Lower lobe of right lung (tissue), 2 donors: ENCODE measurements at regions not wholly inside any gene's neighbourhood (a gene's known extent, or its start where the extent isn't known, plus 50 kb on each side); places are given as distances from the start of the nearest gene placed in this dataset.
"Not testable (repeated sequence)": the region's sequence is repeated elsewhere in the genome, so short reads cannot be mapped to it uniquely, and the experiment has no call there.

Experiments
- ATAC-seq, 2 donors: fragments of 200-7000 bp; cut with Tn5 transposase; one replicate each; pipeline ENCODE4 v1.9.1; 2020 to 2022; ENCODE audit warnings: mild to moderate bottlenecking in 2 of 2, moderate library complexity in 2 of 2
- DNase-seq: peaks from one replicate; pipeline ENCODE4 v3.0.0-alpha.2; 2020
- H3K27ac ChIP-seq: fragments of 200-600 bp; one replicate; pipeline ENCODE4 v1.8.0; 2022
- H3K27me3 ChIP-seq: fragments of 200-600 bp; one replicate; pipeline ENCODE4 v1.8.0; 2022; ENCODE audit warnings: low read depth
- H3K36me3 ChIP-seq: fragments of 200-600 bp; one replicate; pipeline ENCODE4 v1.8.0; 2022; ENCODE audit warnings: mild to moderate bottlenecking
- H3K4me1 ChIP-seq: fragments of 200-600 bp; one replicate; pipeline ENCODE4 v1.8.0; 2022
- H3K4me3 ChIP-seq: fragments of 200-600 bp; one replicate; pipeline ENCODE4 v1.8.0; 2022; ENCODE audit warnings: mild to moderate bottlenecking
- H3K9me3 ChIP-seq: fragments of 200-600 bp; one replicate; pipeline ENCODE4 v1.8.0; 2022
- intact Hi-C: fragments of 100-400 bp; cut with DNase I; formaldehyde crosslinking; loops from one replicate; pipeline ENCODE4 v1.11.0; 2022
- TF ChIP-seq, protein P1 (sequence below): fragments of 200-600 bp; IDR thresholded peaks from one replicate; pipeline ENCODE4 v1.8.0; 2022; ENCODE audit warnings: antibody characterized with exemption, mild to moderate bottlenecking
- donor health status: DM: no; HTN: yes; CAD: no; lungs with severe emphysema.

DNA sequence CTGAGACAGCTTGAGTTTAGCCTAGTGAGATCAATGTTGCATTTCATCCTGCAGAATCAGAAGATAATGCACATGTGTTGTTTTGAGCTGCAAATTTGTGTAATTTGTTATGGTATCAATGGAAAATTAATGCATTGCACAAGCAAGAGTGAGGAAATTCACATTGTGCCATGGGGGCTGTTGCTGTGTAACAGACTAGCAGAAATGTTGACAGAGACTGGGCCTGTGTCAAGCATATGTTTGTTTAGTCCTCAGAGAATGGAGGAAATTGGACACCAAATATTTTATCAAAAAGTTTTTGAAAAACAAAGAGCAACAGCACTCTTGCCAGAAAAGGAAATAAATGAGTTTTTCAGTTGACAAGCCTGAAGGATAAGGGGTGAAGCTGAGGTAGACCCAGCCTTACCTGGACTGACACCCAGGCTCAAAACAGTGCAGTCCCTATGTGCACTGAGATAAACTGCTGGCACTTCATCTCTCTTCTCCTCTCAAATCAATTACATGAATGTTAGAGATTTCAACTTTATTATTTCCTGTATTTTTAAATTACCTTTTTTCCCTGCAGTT lies 1150.0 kb downstream of the FSCB start:
- intact Hi-C loops = no loop called here
- no peaks in the 10 kb centered on the region for H3K4me1 ChIP-seq
- H3K27ac ChIP-seq = no peak overlapping the region
- no peak overlapping the region for H3K4me3 ChIP-seq
- TF ChIP-seq, protein P1, sequence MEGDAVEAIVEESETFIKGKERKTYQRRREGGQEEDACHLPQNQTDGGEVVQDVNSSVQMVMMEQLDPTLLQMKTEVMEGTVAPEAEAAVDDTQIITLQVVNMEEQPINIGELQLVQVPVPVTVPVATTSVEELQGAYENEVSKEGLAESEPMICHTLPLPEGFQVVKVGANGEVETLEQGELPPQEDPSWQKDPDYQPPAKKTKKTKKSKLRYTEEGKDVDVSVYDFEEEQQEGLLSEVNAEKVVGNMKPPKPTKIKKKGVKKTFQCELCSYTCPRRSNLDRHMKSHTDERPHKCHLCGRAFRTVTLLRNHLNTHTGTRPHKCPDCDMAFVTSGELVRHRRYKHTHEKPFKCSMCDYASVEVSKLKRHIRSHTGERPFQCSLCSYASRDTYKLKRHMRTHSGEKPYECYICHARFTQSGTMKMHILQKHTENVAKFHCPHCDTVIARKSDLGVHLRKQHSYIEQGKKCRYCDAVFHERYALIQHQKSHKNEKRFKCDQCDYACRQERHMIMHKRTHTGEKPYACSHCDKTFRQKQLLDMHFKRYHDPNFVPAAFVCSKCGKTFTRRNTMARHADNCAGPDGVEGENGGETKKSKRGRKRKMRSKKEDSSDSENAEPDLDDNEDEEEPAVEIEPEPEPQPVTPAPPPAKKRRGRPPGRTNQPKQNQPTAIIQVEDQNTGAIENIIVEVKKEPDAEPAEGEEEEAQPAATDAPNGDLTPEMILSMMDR = no peak
- H3K9me3 ChIP-seq = no peaks in the 10 kb centered on the region
- DNase-seq = no peak
- no peaks in the 10 kb centered on the region for H3K36me3 ChIP-seq
- no peaks in the 10 kb centered on the region for H3K27me3 ChIP-seq
- ATAC-seq = no peak

DNA sequence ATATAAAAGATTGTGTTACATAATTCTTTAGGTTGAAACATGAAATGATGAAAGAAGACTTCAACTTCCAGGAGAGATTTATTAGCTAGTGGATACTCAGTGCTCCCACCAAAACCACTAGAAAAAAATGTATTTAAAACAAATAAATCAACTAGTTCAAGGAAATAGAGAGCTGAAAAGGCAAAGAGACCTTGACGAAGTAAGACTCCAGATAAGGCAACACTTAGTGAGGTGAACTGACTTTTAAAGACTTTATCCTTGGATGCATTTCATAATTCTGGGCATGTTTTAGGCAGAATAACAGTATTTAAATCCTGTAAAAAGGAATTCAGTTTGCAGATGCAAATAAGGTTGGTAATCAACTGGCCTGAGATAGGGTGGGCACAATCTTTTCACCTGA lies 1150.7 kb downstream of the FSCB start:
- DNase-seq (no peak), ATAC-seq (no peak)
- no peak overlapping the region for H3K27ac ChIP-seq
- H3K4me3 ChIP-seq = no peak overlapping the region
- TF ChIP-seq, protein P1 = no peak
- no peaks in the 10 kb centered on the region for H3K36me3 ChIP-seq
- intact Hi-C loops = no loop called here
- H3K27me3 ChIP-seq = no peaks in the 10 kb centered on the region
- H3K9me3 ChIP-seq = no peaks in the 10 kb centered on the region
- no peaks in the 10 kb centered on the region for H3K4me1 ChIP-seq

DNA sequence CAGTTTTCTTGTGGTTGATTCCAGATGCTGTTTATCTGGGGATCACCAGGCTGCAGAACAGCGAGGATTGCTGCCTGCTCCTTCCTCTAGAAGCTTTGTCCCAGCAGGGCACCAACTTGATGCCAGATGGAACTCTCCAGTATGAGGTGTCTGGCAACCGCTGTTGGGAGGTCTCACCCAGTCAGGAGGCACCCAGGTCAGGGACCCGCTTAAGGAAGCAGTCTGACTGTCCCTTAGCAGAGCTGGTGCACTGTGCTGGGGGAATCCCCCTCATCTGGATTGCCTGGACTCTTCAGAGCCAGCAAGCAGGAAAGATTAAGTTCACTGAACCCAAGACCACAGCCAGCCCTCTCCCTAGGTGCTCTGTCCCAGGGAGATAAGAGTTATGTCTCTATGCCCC lies 1165.2 kb downstream of the FSCB start:
- DNase-seq (no peak), ATAC-seq (no peak)
- Histone ChIP-seq H3K36me3 (no peaks in the 10 kb centered on the region), H3K27me3 (no peaks in the 10 kb centered on the region), H3K4me1 (no peaks in the 10 kb centered on the region), H3K9me3 (no peaks in the 10 kb centered on the region), H3K27ac (no peak overlapping the region), H3K4me3 (no peak overlapping the region)
- TF ChIP-seq, protein P1 = no peak
- intact Hi-C loops = no loop called here

DNA sequence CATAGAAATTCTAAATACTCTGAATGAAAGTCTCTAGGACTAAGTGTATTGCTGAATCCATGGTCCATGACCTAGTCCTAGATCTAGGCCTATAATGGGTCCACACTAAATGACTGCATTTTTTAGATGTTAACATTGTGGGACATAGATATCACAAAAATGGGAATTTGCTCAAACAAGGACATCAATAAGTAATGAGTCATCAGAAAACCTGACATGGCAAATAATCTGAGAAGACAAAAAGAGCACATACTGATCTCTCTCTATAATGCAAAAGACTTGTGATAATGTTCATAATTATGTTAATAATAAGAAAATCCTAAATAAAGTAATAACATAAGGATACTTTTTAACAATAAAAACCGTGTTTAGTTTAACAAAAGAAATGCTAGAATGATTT lies 1168.4 kb downstream of the FSCB start:
- H3K27me3 ChIP-seq = no peaks in the 10 kb centered on the region
- no peaks in the 10 kb centered on the region for H3K9me3 ChIP-seq

DNA sequence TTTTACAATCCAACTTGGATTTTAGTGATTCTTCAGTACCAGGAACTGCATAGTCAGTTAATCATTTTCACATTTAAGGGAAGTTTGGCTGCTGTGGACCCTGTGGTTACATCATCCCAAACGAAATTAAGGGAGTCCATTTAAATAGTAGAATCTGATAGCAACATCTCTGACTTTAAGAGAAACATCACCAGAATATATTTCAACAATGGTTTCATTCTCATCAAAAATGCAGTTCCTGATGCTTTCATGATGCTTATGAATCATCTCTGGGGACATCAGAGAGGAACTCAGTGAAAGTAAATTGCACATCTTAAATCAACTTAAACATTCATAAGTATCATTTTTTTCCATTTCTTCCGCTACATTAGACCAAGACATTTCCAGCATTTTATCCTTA lies 1170.7 kb downstream of the FSCB start:
- H3K4me1 ChIP-seq = no peaks in the 10 kb centered on the region
- no peaks in the 10 kb centered on the region for H3K27me3 ChIP-seq
- TF ChIP-seq, protein P1 = no peak
- no peak overlapping the region for H3K27ac ChIP-seq
- intact Hi-C loops = no loop called here
- no peaks in the 10 kb centered on the region for H3K36me3 ChIP-seq
- H3K4me3 ChIP-seq = no peak overlapping the region
- H3K9me3 ChIP-seq = no peaks in the 10 kb centered on the region
- no peak for DNase-seq
- no peak for ATAC-seq

More for the DNA sequence above, 1168.4 kb downstream of the FSCB start:
- Histone ChIP-seq H3K27ac (no peak overlapping the region), H3K36me3 (no peaks in the 10 kb centered on the region), H3K4me1 (no peaks in the 10 kb centered on the region), H3K4me3 (no peak overlapping the region)
- TF ChIP-seq, protein P1 = no peak
- ATAC-seq (no peak), DNase-seq (no peak)
- intact Hi-C loops = no loop called here

DNA sequence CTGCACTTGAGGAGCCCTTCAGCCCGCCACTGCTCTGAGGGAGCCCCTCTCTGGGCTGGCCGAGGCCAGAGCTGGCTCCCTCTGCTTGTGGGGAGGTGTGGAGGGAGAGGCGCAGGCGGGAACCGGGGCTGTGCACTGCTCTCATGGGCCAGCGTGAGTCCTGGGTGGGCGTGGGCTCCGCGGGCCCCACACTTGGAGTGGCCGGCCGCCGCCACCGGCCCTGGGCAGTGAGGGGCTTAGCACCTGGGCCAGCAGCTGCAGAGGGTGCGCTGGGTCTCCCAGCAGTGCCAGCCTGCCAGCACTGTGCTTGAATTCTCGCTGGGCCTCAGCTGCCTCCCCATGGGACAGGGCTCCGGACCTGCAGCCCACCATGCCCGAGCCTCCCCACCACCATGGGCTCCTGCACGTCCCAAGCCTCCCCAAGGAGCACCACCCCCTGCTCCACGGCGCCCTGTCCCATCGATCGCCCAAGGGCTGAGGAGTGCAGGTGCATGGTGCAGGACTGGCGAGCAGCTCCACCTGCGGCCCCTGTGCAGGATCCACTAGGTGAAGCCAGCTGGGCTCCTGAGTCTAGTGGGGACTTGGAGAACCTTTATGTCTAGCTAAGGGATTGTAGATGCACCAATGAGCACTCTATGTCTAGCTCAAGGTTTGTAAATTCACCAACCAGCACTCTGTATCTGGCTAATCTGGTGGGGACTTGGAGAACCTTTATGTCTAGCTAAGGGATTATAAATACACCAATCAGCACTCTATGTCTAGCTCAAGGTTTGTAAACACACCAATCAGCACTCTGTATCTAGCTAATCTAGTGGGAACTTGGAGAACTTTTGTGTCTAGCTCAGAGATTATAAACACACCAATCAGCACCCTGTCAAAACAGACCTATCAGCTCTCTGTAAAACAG lies 1180.3 kb downstream of the FSCB start:
- H3K4me3 ChIP-seq, H3K27me3 ChIP-seq, H3K4me1 ChIP-seq, H3K9me3 ChIP-seq, H3K36me3 ChIP-seq, ATAC-seq, H3K27ac ChIP-seq, intact Hi-C loops, DNase-seq: not testable (repeated sequence)
